Colon (tissue), 2 donors: ENCODE measurements at regions not wholly inside any gene's neighbourhood (a gene's known extent, or its start where the extent isn't known, plus 50 kb on each side); places are given as distances from the start of the nearest gene placed in this dataset.

Experiments
- FAIRE-seq: peaks from 2 replicates; lab custom pipeline; 2012; peaks lifted over from hg19 to GRCh38; lab: Jason Lieb, UNC
- donor health status: control.
- donor health status: control.

DNA sequence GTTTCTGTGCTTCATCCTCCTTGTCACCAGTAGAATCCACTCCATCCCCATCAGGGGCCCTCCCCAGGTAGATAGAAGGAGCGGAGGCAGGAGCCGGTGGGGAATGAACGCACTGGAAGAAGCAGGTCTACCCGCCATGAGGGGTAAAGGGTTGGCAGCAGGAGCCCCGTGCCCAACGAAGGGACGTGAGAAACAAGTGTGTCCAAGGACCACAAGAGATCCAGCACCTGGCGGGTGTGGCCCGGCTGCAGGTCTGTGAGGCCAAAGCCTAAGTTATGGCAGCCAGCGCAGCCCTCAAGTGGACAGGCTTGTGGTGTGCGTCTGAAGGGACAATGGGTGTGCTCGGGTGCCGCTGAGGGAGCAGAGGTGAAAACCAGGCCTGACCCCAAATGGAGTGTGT, 94.3 kb downstream of the IRX2 start:
- FAIRE-seq: no peak

DNA sequence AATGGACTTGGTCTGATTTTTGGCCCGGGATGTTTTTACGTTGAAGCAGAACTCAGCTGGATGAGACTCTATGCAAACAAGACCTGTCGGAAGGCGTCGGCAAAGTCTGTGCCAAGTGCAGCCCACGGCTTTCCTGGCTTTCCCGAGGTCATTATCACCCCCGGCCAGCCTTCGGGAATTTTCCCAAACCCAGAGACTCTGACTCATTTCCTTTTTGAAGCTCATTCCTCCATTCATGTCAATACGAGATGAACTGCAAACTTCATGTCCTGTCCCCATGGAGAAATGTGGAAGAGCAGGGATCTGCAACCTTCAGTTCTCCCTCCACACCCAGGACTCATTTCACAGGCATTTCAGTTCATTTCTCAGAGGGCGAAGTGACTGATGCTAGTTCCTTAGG, 95.3 kb downstream of the IRX2 start:
- no peak for FAIRE-seq

- FAIRE-seq: no peak
Observed at GRCh38 chr5:2653991-2654390, 97.5 kb downstream of the IRX2 start.

DNA sequence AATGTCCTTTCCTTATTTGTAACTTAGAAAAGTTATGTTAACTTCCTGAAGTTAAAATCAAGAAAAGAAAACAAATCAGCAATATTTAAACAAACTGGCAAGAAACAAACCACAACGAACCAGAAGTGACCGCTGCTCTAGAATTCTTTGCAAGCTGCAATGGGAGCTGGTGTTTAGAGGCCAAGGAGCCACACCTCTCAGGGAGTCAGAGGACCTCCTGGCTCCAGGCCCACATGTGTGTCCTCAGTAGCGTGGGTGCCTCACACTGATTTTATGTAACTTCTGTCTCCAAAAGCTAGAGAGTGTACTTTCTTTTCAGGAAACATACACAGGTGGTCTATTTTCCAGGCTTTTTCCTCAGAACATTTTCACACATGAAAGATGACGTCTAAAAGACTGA, 100.4 kb downstream of the IRX2 start:
- no peak for FAIRE-seq

GRCh38 chr5:2642684-2643345, 108.7 kb downstream of the IRX2 start:
- FAIRE-seq: no peak

DNA sequence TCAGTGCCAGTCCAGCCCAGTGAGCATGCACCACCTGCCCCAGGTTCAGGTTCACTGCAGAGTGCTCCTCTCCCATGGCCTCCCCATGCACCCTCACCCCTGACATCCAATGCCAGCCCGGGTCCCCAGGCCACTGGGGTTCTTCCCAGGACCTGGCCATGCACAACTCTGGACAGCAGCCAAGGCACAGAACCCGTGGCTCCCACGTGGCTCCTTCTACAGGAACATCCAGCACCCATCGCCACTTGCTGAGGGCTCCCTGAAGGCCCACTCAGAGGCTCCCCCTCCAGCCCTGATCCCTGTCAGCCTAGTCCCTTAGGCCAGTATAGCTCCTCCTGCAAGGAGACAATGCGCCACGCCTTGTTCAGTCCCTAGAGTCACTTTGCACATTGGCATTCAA, 110.8 kb downstream of the IRX2 start:
- no peak for FAIRE-seq

DNA sequence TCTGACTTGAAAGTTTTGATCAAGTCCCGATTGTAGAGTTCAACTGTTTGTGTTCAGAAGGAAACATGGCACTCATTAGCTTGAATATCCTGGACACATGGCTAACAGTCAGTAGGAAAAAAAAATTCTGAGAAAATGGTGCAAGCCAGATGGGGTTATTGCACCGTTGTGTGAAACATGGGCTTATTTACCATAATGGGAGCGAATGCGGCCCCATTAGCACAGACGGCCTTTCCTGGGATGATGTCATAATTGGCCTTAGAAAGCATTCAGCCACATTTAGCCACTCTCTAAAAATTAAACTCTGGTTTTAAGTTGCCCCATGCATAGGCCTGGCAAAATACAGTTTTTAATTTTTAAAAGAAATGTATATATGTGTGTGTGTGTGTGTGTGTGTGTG, 112.1 kb downstream of the IRX2 start:
- FAIRE-seq: no peak

DNA sequence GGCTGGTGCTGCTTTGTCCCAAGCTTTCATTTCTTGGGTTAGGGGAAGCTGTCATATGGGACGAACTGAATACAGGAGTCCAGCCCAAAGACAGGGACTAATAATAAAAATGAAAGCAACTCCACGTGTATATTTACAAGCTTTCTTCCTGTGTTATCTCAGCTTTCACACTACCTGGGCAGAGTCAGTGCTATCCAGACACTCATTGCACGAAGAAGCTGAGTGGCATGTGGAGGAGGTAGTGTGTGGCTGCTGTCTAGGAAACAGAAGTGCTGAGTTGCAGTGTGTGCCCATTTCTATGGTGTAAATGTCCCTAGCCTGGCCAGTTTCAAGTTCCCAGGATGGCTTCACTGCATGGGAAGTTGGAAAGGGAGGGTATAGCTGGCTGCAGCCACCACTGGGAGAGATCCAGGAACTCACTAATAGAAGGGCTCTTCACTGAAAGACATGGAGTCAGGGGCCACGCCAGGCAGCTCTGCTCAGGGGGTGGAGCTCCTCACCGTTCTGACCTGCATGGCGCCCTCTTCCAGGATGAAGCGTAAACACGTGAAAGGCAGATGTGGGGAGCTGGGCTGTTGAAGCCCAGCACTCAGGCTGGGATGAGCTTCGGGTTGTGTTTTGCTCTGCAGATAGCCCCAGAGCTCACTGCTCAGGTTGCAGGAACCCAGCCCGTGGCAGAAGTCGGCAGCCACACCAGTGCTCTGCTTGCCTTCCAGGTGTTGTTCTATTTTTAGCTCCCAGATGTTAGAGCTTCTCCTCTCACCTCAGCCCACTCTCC, 116.9 kb downstream of the IRX2 start:
- FAIRE-seq: no peak

DNA sequence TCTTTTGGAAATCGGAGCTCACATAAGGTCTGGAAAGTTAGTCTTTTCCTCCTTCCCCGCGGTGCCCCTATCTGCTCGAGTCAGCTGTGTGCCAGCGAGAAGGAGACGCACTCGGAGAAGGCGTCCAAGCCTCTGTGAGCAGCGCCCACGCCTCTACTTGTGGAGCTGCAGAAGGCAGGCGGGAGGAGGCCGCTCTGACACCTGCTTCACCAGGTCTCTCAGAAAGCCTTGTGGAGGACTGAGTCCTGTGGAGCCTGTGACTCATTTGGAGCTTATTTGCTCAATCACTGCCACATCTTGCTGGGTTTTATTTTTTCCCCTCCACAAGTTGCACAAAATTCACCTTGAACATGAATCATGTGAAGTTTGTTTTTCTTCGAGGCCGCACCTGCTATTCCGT, 117.5 kb downstream of the IRX2 start:
- FAIRE-seq: no peak

GRCh38 chr5:2631758-2632157, 119.7 kb downstream of the IRX2 start:
- no peak for FAIRE-seq

- FAIRE-seq: no peak
Observed at GRCh38 chr5:2629045-2629444, 122.4 kb downstream of the IRX2 start.

DNA sequence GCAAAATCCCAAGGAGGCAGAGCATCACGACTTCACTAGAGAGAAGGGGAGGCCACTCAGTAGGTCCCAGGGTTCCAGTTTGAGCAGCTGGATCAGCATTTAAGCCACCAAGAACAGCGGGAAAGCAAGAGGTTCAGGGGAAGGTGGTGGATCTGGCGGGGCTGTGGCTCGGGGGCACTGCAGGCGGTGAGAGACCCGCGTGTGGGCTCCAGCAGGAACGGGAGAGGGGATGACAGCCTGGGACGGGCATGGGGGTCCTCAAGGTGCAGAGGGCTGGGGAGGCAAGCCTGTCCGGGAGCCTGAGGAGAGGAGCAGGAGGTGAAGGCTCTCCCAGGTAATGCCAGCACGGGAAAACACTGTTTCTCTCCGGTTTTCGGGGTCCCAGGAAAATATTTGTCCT, 123.6 kb downstream of the IRX2 start:
- FAIRE-seq: no peak

DNA sequence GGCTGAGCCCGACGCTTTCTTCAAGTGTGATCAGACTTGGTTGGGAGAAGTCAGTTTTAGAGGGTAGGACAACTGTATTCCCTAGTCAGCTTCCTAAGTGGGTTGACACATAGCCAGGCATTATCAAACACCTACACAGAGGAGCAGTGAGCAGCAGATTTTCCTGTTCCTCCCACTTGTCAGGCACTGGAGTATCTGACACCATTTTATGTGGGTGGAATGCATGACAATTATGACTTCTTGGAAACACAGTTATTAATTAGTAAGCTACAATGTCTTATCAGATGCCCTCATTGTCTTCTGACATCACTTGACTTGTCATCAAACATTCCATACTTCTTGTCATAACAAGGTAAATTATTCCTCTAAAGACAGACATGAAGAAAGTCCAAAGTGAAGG, 124.9 kb downstream of the IRX2 start:
- FAIRE-seq: no peak

DNA sequence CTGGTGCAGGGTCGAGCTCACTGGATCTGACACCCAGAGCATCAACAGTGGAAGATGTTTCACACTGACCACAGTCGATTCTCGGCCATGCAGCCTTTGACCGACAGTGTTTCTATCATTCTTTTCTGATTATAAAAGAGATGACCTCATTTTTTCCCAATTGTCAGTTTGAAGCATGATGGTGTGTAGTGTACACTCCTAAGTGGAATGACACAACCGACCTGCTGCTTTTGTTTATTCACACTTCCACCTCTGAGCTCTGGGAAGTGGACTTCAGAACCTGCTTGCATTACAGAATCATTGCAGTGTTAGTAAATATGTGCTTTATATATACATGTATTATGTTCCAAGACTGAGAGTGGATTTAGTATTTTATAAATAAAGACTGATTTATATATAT, 128.6 kb downstream of the IRX2 start:
- FAIRE-seq: no peak

DNA sequence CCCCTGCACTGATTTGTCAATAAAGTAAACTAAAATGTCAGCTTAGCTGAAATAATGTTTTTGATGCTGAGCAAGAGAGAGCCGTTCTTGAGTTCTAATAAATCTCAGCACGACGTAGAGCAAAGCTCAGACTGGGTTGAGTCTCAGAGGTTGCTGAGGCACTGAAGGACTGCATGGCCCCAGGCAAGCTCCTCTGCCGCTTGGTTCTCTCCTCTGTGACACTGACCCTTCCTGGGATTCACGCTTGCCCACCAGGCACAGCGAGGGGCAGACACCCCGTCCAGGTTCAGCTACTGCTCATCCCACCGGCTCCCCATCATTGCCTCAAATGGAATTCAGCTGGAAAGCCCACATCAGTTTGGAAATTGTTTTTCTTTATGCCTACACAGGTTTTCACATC, 129.8 kb downstream of the IRX2 start:
- FAIRE-seq: no peak

DNA sequence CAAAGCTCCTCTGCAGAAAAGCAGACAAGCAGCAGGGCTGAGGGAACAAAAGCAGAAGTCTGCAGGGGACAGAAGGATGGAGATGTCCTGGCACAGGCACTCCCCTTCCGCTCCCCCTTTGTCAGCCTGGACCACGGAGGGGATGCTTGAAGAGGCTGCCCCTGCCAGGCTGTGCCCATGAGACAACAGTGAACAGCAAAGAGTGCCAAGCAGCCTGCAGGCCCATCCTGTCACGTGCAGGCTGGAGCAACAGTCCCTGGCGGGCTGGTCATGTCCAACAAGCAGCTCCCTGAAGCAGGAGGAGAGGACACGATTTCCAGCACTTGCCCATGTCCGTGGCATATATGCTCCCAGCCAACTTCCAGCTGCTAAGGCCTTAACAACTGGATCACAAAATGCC, 132.3 kb downstream of the IRX2 start:
- no peak for FAIRE-seq

DNA sequence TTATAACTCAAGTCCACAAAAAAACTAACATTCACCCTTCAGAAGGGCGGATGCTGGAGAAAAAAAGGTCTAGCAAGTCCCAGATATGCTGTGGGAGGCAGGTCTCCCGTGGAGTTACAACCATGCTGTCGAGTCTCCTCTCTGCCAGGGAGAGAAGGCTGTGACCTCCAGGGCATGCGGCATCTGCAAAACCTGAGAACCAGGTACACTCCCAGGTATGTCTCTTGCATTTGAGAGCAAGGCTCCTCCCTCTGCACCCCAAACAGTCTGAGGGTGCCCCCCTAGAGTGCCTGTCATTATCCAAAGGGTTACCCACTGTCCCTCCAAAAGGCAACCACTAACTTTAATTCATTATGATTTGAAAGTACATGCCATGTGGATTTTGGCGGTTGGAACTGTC, 134.0 kb downstream of the IRX2 start:
- FAIRE-seq: no peak

GRCh38 chr5:2615917-2616316, 135.6 kb downstream of the IRX2 start:
- FAIRE-seq: no peak

- FAIRE-seq: no peak
Observed at GRCh38 chr5:2614571-2614970, 136.9 kb downstream of the IRX2 start.

GRCh38 chr5:2611659-2612058, 139.8 kb downstream of the IRX2 start:
- no peak for FAIRE-seq

GRCh38 chr5:2610986-2611385, 140.5 kb downstream of the IRX2 start:
- FAIRE-seq: no peak

GRCh38 chr5:2608391-2608790, 143.1 kb downstream of the IRX2 start:
- no peak for FAIRE-seq

DNA sequence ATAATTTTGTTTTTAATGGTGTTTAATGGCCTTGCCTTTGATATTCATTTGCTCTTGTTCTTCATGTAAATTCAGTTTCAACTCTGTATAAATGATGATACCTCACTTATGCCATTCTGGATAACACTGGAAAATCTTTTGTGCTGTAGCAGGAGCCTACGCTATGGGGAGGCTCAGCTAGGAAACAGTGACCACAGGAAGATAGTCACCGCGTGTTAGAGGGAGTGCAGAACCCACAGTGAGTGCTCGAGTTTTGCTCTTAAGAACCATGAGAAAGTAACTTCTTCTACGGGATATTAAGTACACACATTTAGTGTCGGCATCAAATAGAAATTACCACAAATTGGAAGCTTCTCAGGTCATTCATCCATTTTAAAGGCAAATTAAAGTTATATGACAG, 143.9 kb downstream of the IRX2 start:
- no peak for FAIRE-seq

GRCh38 chr5:2603272-2603575, 148.3 kb downstream of the IRX2 start:
- FAIRE-seq: no peak
